Adrenal gland (tissue), 9 donors: ENCODE measurements at regions not wholly inside any gene's neighbourhood (a gene's known extent, or its start where the extent isn't known, plus 50 kb on each side); places are given as distances from the start of the nearest gene placed in this dataset.

ENCODE experiments used
- DNase-seq, 7 donors: peaks; one replicate each; pipeline ENCODE4 v3.0.0-alpha.2; 2019 to 2020
- H3K27ac ChIP-seq, 5 donors: fragments of 200-600 bp; sonication (generic) in 4 of 5; 1 replicate in 3 of 5; 2 replicates in 2 of 5; pipeline versions ENCODE4 v1.5.1 to v1.8.0; 2016 to 2020; ENCODE audit warnings: mild to moderate bottlenecking in 1 of 5
- H3K27me3 ChIP-seq: fragments of 200-600 bp; 2 replicates; pipeline ENCODE4 v1.8.0; 2021
- H3K36me3 ChIP-seq, 2 donors: fragments of 200-600 bp; replicated peaks in 1 of 2; 1 replicate in 1 of 2; 2 replicates in 1 of 2; pipeline versions ENCODE4 v1.5.1 to v1.8.0; 2018 to 2022
- H3K4me1 ChIP-seq, 2 donors: fragments of 200-600 bp; replicated peaks in 1 of 2; 1 replicate in 1 of 2; 2 replicates in 1 of 2; pipeline versions ENCODE4 v1.5.1 to v1.8.0; 2018 to 2021
- H3K4me3 ChIP-seq, 4 donors: fragments of 200-600 bp; sonication (generic) in 3 of 4; one replicate each; pipeline ENCODE4 v1.5.1; 2016 to 2018
- H3K9me3 ChIP-seq, 3 donors: fragments of 200-600 bp; sonication (generic) in 1 of 3; replicated peaks in 1 of 3; 1 replicate in 2 of 3; 2 replicates in 1 of 3; pipeline versions ENCODE4 v1.5.1 to v1.8.0; 2016 to 2021
- CTCF ChIP-seq, 6 experiments: fragments of 450-650 bp in 4 of 6; fragments of 200-600 bp in 2 of 6; sonication (generic) in 1 of 6; IDR thresholded peaks; 1 replicate in 5 of 6; 2 replicates in 1 of 6; pipeline versions ENCODE4 v1.5.1 to v1.8.0; 2016 to 2021; ENCODE audit warnings: antibody characterized with exemption in 6 of 6, mild to moderate bottlenecking in 2 of 6, moderate library complexity in 1 of 6
- POLR2A ChIP-seq, 2 donors: fragments of 450-650 bp; IDR thresholded peaks; one replicate each; pipeline ENCODE4 v1.6.1; 2017; ENCODE audit warnings: antibody characterized with exemption in 2 of 2, mild to moderate bottlenecking in 2 of 2, moderate library complexity in 1 of 2
- WGBS, 4 donors: extraction: QIAGEN DNeasy Blood & Tissue Kit in 2 of 4; methylation state at CpG; one replicate each; pipeline versions ENCODE4 v1.1.5 to v1.1.7; 2013 to 2017; 5-methylcytosine and 5-hydroxymethylcytosine counted together
- intact Hi-C, 2 donors: fragments of 100-400 bp; cut with DNase I; formaldehyde crosslinking; loops; one replicate each; pipeline versions ENCODE4 v1.14.1 to v1.15.0; 2022 to 2023
- donor health status: healthy with polysubstance abuse.
- donor health status: Bipolar disorder and iron deficiency.
- donor health status: DM: yes; HTN: yes; CAD: no.
- donor health status: DM: no; HTN: no; CAD: no.
- donor health status: DM: no; HTN: no; CAD: no.

GRCh38 chr1:189936861-189937260 is 540.8 kb downstream of the BRINP3 start:
- 69 to 76% (median 73%) methylated on average over 2 of the region's 2 CpGs for WGBS, 4 donors
- Histone ChIP-seq H3K27ac (no peak overlapping the region), H3K27me3 (no peaks in the 10 kb centered on the region), H3K4me3 (no peak overlapping the region), H3K4me1 (no peaks in the 10 kb centered on the region), H3K36me3 (no peaks in the 10 kb centered on the region), H3K9me3 (no peaks in the 10 kb centered on the region)
- DNase-seq: no peak
- intact Hi-C loops: no loop called here
- TF ChIP-seq POLR2A (IDR thresholded peaks at IDR 0.05) (no peak), CTCF (IDR thresholded peaks at IDR 0.05) (no peak)

- H3K36me3 ChIP-seq: no peaks in the 10 kb centered on the region
- TF ChIP-seq CTCF (IDR thresholded peaks at IDR 0.05) (no peak), POLR2A (IDR thresholded peaks at IDR 0.05) (no peak)
- no peak for DNase-seq
- no peaks in the 10 kb centered on the region for H3K4me1 ChIP-seq
- no peak overlapping the region for H3K27ac ChIP-seq
- H3K4me3 ChIP-seq: no peak overlapping the region
- H3K27me3 ChIP-seq: no peaks in the 10 kb centered on the region
- no peaks in the 10 kb centered on the region for H3K9me3 ChIP-seq
- intact Hi-C loops: no loop called here
- 22 to 44% (median 31%) methylated on average over 1 of the region's 1 CpG for whole genome bisulfite sequencing, 4 donors
Observed at GRCh38 chr1:189939967-189940366, 537.7 kb downstream of the BRINP3 start.

DNA sequence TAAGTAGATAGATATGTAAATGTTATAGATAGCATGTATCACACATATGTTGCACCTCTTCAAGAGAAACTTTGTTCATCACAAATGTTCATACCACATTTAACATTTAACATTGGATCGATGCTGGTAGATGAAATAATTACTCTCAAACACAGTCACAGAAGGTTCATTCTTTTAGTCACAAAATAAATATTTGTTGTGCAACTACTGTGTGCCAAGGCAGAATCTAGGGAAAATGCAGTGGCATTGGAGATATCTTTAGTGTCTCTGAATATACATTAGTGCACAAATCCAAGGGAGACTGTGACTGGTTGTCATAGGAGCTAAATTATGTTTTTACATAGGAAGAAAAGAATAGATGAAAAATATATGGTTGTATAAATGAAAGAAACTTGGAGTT is 535.7 kb downstream of the BRINP3 start:
- Histone ChIP-seq H3K9me3 (no peaks in the 10 kb centered on the region), H3K4me3 (no peak overlapping the region), H3K4me1 (no peaks in the 10 kb centered on the region), H3K27ac (no peak overlapping the region), H3K36me3 (no peaks in the 10 kb centered on the region), H3K27me3 (no peaks in the 10 kb centered on the region)
- intact Hi-C loops: no loop called here
- TF ChIP-seq CTCF (IDR thresholded peaks at IDR 0.05) (no peak), POLR2A (IDR thresholded peaks at IDR 0.05) (no peak)
- 77 to 87% (median 82%) methylated on average over 1 of the region's 1 CpG for WGBS, 4 donors
- no peak for DNase-seq

- no peak for DNase-seq
Observed at GRCh38 chr1:189958756-189959155, 518.9 kb downstream of the BRINP3 start.

More at GRCh38 chr1:189958756-189959155, 518.9 kb downstream of the BRINP3 start:
- WGBS, 4 donors: 67 to 87% (median 79%) methylated on average over 1 of the region's 1 CpG
- Histone ChIP-seq H3K9me3 (no peaks in the 10 kb centered on the region), H3K4me3 (no peak overlapping the region), H3K27me3 (no peaks in the 10 kb centered on the region), H3K27ac (no peak overlapping the region), H3K36me3 (no peaks in the 10 kb centered on the region), H3K4me1 (no peaks in the 10 kb centered on the region)
- intact Hi-C loops: no loop called here
- TF ChIP-seq CTCF (IDR thresholded peaks at IDR 0.05) (no peak), POLR2A (IDR thresholded peaks at IDR 0.05) (no peak)
